HEK293 (cell line): ENCODE measurements at regions not wholly inside any gene's neighbourhood (a gene's known extent, or its start where the extent isn't known, plus 50 kb on each side); places are given as distances from the start of the nearest gene placed in this dataset.

ENCODE experiments used
- YY1 ChIP-seq: fragments of 450-650 bp; formaldehyde crosslinking; IDR thresholded peaks from 2 replicates; pipeline ENCODE4 v1.5.1; 2018; ENCODE audit warnings: missing biosample characterization, missing genetic modification characterization
- ZNF274 ChIP-seq, 2 experiments: fragments of 200-500 bp in 1 of 2; fragments of 450-650 bp in 1 of 2; sonication (Bioruptor generic) in 1 of 2; formaldehyde crosslinking in 1 of 2; IDR thresholded peaks; 2 replicates each; pipeline versions ENCODE4 v1.5.1 to v1.6.1; 2014 to 2016; ENCODE audit warnings: borderline replicate concordance in 1 of 2, inconsistent platforms in 1 of 2, low read length in 1 of 2, missing biosample characterization in 1 of 2, missing genetic modification characterization in 1 of 2
- ZNF792 ChIP-seq: fragments of 450-650 bp; formaldehyde crosslinking; IDR thresholded peaks from 2 replicates; pipeline ENCODE4 v1.5.1; 2016; ENCODE audit warnings: missing biosample characterization, missing genetic modification characterization
- TF ChIP-seq, protein P1 (sequence below): fragments of 450-650 bp; formaldehyde crosslinking; IDR thresholded peaks from 2 replicates; pipeline ENCODE4 v1.5.1; 2016; ENCODE audit warnings: missing biosample characterization, missing genetic modification characterization

DNA sequence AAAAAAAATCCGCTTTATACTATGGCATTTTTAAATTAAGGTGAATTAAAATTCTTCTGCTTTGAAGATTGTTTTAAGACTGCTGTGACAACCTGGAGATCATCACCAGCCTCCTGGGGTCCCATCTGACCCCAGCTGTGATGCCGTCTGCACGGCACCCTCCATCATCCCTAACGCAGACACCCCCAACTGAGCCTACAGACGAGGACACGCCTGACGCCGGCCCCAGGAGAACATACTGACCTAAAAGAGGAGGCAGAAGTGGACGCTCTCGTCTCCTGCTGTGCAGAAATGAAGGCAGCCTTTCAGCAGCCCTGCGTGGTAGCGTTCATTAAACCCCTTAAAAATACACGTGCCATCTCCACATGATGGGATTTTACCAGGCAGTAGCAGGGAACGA, 125.6 kb upstream of the PPP1R26 start:
- TF ChIP-seq YY1 (tag by site-specific recombination) (no peak), ZNF792 (tag by site-specific recombination) (no peak), ZNF274 (IDR thresholded peaks at IDR 0.05; ENCODE audit: low read length) (no peak), ZNF274 (tag by site-specific recombination; IDR thresholded peaks at IDR 0.05; ENCODE audit: borderline replicate concordance) (no peak)
- TF ChIP-seq, protein P1, sequence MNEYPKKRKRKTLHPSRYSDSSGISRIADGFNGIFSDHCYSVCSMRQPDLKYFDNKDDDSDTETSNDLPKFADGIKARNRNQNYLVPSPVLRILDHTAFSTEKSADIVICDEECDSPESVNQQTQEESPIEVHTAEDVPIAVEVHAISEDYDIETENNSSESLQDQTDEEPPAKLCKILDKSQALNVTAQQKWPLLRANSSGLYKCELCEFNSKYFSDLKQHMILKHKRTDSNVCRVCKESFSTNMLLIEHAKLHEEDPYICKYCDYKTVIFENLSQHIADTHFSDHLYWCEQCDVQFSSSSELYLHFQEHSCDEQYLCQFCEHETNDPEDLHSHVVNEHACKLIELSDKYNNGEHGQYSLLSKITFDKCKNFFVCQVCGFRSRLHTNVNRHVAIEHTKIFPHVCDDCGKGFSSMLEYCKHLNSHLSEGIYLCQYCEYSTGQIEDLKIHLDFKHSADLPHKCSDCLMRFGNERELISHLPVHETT (tag by site-specific recombination) = no peak
